Suppressor macrophage treated with lipopolysaccharide for 4 hours (primary cell): ENCODE measurements at regions not wholly inside any gene's neighbourhood (a gene's known extent, or its start where the extent isn't known, plus 50 kb on each side); places are given as distances from the start of the nearest gene placed in this dataset.
"Not testable (repeated sequence)": the region's sequence is repeated elsewhere in the genome, so short reads cannot be mapped to it uniquely, and the experiment has no call there.

ENCODE experiments used
- DNase-seq: peaks from one replicate; pipeline ENCODE4 v3.0.0-alpha.2; 2020

DNA sequence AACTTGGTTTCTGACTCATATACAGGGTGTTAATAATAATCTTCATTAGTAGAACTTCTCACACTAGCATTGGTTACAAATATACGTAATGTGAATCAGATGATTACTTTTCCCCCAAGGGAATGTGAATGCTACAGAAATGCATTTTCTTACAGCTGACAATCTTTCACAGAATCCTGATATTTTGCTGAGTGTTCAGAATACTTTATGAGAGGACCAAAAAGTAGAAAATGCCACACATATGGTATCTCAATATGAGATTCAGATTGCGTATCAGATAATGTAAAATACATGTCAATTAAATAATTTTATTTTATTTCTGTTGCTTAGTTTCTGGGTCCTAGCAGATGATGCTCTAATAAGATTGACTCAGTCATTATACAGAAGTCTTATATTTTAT is 979.9 kb upstream of the GBE1 start:
- DNase-seq = no peak

DNA sequence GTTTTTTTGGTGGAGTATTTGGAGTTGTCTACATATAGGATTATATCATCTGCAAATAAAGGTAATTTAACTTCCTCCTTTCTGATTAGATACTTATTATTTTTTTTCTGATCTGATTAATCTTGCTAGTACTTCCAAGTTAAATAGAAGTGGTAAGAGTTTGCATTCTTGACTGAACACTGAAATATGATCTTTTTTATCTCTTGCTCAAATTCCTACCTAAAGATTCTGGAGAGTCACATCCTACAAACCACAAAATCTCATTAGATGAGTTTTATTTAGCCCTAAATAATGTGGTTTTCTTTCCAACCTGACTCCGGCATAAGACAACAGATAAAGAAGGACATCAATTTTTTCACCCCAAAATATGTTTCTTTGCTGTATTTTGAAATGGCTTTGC is 977.9 kb upstream of the GBE1 start:
- DNase-seq = no peak

DNA sequence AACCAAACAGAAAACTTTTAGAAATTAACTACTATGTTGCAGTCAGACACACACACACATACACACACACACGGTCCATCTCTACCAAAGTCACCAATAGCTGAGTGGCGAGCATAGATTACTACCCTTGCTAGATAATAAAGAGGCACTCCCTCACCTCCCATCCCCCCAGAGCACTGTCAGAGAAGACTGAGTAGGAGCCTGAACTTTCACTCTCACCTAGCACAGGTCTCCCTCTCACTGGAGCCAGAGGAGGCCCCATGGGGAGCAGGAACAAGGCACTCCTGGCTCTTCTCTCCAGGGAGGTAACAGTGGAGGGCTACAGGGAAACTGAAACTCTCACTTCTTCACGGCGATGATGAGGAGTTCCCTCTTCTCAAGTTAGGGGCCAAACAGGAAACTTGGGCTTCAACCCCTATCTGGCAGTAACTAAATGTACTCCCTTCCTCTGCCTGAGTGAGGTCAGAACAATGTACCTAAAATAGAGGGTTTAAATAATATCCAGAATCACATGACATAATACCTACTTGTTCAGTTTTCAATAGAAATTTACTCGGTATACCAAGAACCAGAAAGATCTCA is 975.3 kb upstream of the GBE1 start:
- DNase-seq = no peak

DNA sequence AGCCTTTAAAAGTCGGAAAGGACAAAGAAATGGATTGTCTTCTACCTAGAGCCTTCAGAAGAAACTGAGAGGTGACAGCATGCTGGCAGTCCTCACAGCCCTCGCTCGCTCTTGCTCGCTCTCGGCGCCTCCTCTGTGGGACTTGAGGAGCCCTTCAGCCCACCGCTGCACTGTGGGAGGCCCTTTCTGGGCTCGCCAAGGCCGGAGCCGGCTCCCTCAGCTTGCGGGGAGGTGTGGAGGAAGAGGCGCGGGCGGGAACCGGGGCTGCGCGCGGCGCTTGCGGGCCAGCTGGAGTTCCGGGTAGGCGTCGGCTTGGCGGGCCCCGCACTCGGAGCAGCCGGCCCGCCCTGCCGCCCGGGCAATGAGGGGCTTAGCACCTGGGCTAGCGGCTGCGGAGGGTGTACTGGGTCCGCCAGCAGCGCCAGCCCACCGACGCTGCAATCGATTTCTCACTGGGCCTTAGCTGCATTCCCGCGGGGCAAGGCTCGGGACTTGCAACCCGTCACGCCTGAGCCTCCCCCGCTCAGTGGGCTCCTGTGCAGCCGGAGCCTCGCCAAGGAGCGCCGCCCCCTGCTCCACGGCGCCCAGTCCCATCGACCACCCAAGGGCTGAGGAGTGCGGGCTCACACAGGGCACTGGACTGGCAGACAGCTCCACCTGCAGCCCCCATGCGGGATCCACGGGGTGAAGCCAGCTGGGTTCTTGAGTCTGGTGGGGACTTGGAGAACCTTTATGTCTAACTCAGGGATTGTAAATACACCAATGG is 953.8 kb upstream of the GBE1 start:
- DNase-seq = no peak

DNA sequence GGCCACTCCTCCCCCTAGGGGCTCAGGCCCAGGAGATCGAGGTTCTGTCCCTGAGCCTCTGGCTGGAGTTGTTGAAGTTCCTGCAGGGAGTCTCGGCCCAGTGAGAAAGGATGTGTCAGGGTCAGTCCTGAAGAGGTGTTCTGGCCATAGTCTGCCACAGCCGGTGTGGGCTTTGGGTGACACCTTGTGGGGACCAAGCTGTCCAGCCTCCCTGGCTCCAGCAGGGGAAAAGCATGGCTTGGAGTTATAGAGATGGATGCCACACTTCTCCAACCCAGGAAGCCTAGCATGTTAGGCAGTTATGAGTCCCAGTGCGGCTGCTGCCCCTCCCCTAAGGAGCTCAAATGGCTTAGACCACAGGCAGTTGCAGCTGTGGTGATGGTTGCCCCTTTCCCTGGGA is 945.6 kb upstream of the GBE1 start:
- no peak for DNase-seq

DNA sequence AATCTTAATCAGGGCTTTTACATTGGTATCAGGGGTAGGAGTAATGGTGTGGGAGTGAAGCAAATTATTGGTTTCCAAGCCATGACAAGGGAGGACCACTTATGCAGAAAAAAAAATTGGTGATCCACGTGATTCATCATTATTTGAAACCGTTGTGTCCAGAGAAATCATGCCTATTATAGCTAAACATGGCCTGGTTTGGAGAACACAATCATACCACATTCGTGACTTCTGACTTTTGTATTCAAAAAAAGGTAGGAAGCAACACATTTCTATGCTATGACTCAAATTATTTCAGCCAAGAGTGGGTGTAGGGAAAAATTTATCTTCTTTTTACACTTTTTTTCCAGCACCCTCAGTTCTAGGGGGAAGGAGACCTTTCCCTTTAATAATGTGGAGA is 924.3 kb upstream of the GBE1 start:
- DNase-seq = no peak

DNA sequence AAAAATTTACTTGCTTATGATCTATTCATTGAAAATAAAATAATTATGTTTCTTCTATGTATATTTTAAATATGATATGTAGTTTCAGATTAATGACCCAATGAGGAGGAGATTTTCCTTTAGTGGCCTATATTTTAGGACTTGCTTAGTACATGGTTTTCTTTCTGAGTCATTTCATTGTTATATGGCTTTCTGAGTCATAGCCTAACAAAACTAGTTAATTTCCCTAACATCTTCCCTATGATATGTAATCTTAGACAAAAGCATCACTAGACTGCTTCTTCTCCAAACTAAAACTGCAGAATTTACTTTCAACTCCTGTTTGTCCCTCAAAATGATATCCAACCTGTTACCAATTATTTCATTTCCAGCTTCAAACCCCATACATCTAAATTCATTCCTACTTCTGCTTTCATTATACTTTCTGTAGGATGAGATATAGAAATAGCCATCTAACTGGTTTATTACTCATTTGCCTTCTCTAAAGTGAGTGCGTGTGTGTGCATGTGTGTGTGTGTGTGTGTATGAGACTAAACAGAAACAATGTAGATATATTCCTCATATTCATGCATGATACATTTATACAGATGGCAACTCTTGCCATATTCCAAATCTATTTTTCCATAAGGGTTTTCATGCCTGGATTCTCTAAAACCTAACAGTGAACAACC is 915.0 kb upstream of the GBE1 start:
- no peak for DNase-seq

DNA sequence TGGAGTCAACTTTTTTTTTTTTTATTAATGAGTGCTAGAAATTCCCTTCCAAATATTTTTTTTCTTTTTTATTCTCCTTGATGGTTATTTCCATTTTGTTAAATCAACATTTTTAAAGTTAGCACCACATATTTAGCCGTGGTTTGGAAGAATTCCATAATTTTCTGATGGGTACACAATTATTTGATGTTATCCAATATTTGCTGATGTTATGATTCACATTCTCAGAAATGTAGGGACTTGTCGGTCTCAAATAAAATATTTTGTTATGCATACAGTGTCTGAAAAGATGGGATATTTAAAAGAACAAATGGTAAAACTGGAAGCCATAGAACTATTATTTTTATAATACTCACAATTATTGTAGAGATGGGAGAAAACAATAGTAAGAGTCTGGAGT is 911.5 kb upstream of the GBE1 start:
- DNase-seq = no peak

DNA sequence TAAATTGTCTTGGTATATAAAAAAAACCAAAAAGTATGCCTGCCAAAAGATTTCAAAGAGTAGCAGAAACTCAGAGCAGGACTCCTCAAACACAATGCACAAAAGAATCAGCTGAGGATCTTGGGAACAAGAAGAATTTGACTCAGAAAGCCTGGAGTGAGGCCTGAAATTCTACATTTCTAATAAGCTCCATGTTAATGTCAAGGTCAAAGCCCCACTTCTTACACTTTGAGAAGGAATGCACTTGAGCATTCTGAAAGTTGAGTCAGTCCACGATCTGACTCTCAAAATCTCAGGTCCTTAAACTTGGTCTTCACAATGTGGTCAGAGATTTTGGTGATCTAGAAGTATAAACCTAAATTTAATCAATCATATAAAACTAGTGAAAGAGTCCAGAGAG is 910.0 kb upstream of the GBE1 start:
- DNase-seq = no peak

DNA sequence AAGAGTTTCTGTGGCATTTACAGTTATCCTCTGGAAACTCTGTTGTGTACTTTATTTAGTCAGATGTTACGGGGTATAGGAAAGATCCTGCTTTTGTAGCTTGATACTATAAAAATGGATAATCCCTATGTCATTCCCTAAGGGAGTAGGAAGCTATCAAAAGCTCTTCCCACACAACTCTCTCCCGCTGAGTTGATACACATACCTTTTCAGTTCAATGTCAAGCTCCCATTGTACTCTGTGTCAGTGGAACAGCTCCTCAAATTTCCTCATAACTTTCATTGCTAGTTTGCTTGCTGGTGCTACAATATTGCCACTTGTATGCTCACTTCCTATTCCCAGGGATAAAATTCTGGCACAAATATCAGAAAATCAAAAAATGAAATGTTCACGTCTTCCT is 893.3 kb upstream of the GBE1 start:
- no peak for DNase-seq

DNA sequence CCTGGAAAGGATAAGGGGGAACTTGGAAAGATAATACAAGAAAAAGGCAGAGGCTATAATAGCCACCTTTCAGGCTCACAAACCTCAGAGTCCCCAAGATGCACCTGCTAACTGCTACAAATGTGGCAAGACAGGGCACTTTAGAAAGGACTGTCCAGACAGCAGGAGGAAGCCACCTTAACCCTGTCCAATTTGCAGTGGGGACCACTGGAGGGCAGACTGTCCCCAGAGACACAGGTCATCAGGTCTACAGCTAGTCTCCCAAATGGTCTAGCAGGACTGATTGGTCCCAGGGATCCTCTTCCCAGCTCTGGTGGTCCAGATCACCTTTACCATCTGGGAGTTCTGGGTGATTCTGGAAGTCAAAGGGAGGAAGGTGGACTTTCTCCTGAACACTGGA is 882.5 kb upstream of the GBE1 start:
- DNase-seq = no peak

DNA sequence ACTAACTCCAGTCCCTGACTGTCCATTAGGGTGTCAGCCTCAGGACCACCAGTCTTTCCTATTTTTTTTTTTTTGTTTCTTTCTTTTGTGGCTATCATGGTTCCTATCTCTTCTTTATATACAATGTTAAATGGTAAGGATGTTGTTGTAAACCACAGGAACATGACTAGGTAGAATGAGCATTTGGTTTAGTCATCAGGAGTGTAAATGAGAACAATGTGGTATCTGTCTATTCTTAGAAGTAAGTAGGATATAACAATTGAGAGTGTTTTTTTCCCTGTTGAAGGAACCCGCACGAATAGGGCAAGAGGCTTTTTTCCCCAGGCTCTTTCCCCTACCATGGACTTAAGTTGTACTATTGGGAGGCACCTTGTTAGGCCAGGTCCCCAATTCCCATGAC is 880.3 kb upstream of the GBE1 start:
- DNase-seq = no peak

DNA sequence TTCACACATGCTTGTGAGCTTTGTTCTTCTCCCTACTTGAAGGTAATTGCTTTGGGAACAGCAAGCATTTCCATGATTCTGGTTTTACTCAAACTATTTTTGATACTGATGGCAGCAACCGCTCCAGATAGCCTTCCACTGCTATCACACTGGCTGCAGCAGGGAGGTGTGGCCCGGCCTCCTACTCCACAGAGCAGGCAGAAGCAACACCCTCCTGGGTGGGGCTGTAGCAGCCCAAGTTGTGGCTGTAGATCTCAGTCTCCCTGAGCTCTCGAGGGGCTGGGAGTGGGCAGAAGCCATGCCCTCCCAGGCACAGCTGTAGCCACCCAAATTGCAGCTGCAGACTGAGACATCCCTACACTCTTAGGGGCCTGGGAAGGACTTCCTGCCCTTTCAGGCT is 878.8 kb upstream of the GBE1 start:
- no peak for DNase-seq

DNA sequence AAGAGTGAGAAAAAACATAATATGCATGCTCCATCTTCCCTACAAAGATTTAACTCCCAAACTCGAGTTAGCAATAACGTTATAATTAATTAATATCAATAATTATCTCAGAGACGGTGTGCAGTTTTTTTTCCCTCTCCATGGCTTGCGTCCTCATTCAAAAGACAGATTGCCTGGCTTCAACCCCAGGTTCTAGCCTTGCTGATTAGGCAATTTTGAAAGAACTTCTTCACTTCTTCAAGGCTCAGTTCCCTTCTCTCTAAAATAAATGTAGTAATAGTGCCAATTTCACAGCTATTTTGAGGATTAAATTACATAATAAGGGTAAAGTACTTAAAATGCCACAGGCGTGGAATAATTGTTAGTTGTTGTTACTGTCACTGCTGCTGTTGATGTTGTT is 876.1 kb upstream of the GBE1 start:
- no peak for DNase-seq

DNA sequence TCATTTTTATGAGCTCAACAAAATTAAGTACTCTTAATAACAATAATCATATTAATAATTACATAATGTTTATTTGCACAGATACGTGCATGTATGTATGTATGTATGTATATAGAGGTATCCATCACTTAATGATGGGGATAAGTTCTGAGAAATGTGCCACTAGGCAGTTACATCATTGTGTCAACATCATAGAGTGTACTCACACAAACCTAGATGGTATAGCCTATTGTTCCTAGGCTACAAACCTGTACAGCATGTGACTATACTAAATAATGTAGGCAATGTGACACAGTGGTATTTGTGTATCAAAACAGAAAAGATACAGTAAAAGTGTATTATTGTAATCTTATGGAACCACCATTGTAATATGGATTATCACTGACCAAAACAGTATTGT is 874.7 kb upstream of the GBE1 start:
- no peak for DNase-seq

DNA sequence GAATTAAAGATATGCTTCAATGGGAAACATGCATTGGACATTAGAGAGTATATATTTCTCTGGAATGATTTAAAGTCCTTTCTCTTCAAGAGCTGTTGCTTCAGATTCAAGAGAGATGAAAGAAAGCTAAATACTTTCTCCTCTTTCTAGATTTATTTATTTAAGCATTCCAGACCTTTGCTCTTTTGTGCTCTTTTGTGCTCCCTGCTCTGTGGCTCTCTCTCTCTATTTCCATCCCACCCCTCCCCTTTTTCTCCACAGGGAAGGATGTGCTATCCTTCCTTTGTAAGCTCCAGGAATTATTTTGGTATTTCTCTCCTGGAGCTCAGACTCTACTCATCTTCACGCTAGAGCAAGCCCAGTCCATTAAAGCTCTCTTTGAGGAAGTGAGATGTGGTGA is 871.9 kb upstream of the GBE1 start:
- no peak for DNase-seq

DNA sequence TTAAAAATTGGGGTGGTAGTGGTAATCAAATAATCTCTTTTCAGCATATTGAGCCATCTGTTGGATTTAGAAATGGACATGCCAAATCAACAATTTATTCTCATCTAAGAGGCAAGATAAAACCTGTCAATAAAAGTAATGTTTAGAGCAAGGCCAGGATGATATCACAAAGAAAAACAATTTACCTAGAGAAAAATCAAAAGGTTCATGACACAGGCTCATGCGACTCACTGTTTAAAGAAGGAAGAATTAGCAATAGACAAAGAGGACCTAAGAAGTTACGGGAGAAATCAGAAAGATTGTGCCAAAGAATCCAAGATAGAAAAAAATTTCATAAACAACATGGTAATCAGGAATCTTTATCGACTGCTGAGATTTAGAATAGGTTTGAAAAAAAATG is 868.5 kb upstream of the GBE1 start:
- no peak for DNase-seq

DNA sequence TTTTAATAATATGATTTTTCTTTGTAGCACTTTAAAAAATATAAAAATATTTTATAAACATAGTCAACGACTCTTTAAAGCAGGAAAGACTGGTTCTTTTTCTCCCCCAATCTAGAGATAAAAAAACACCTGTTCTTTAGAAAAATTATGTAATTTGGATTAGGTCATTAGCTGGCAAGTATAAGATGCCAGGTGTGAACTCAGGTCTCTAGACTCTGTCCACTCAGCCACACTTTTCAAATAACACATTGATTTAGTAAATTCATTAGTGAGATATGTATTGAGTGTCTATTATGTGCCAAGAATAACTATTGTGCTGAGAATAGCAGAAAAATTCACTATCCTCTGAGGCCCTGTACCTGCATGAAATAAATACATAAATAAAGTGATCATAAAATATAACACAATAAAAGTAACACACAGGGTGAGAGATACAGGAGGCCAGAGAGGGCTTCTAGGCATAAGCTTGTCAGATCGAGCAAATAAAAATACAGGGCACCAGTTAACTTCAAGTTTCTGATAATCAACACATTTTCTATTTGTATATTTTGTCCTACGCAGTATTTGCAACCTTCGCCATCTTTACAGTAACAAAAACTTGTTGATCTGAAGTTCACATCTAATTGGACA is 867.1 kb upstream of the GBE1 start:
- DNase-seq = no peak

DNA sequence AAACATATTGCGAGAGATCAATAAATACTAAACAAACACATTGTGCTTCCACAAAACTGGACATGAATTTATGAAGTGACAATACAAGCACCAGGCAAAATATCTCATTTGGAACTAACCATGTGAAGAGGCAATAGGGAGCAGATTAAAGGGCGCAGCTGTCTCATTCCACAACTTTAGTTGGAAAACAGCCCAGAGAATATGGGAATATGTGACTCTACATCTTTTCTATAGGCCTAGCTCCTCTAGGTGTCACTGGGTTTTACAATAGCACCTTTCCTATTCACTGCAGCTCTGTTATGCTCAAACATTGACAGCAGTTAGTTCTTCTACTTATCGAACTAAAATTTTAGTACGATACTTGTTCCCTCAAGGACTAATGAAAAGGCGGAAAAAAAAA is 866.3 kb upstream of the GBE1 start:
- DNase-seq = no peak

DNA sequence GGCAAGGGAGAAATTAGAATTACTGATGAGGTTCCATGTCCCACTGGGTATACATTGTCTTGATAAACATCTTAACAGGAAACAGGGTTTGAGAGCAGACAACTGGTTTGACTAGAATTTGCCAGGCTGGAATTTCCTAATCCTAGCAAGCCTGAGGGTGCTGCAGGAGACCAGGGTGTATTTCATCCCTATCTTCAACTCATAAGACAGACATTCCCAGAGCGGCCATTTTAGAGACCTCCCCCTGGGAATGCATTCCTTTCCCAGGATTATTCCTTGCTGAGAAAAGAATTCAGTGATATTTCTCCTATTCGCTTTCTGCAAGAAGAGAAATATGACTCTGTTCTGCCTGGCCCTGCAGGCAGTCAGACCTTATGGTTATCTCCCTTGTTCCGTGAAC is 859.3 kb upstream of the GBE1 start:
- DNase-seq = not testable (repeated sequence)

DNA sequence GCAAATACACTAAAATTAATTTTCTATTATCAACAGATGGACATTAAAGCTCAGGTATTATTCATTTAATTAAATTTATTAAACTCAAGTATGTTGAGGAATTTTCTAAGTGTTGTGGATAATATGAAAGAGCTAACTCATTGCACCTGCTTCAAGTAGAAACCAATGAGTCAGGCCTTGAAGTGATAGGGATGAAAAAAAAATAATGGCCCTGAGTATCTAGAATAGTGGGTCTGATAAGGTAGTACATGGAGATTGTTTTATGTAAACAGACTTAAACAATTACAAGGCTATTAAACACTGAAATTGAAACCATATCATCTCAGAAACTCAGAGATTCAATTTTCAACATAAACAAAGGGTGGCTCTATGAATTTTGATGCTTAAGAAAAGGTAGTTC is 857.1 kb upstream of the GBE1 start:
- no peak for DNase-seq

DNA sequence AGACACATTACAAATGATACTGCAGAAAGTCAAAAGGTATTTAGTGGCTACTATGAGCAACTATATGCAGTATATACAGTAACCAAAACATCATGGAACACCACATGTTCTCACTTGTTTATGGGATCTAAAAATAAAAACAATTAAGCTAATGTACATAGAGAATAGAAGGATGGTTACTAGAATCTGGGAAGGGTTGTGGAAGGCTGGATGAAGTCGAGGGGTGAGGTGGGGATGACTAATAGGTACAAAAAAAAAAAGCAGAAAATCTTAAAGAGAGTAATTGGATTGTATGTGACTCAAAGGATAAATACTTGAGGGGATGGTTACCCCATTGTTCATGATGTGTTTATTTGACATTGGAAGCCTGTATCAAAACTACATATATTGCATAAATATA is 848.8 kb upstream of the GBE1 start:
- DNase-seq = no peak

DNA sequence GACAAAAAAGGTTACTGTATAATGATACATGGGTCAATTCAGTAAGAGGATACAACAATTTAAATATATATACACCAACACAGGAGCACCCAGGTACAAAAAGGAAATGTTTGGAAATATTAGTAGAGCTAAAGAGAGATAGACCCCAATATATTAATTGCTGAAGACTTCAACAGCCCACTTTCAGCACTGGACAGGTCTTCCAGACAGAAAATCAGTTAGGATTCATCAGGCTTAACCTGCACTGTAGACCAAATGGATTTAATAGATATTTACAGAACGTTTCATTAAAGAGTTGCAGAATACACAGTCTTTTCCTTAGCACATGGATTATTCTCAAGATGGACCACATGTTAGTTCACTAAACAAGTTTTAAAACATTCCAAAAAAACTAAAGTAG is 845.9 kb upstream of the GBE1 start:
- DNase-seq = no peak

DNA sequence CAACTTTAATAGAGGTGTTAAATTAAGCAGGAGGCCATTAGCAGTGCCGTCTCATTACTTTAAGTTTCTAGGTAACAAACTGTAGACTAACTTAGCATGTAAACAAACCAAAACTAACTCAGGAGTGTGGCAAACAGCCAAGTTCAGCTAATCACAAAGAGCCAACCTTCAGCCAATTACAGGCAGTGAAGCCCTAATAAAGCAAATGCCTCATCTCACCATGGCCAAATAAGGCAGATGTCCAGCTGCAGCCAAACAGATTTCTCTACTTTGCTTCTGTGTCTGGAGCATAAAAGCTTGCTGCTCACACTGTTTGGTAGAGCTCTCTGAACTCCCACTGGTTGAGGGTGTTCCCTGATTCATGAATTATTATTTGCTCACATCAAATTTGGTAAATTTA is 835.4 kb upstream of the GBE1 start:
- no peak for DNase-seq
